Mesendoderm (in vitro differentiated cells): ENCODE measurements at regions not wholly inside any gene's neighbourhood (a gene's known extent, or its start where the extent isn't known, plus 50 kb on each side); places are given as distances from the start of the nearest gene placed in this dataset.

Source experiments
- DNase-seq: peaks from one replicate; pipeline ENCODE4 v3.0.0; 2013
- H2AK5ac ChIP-seq: 2 replicates; pipeline ENCODE4 v1.6.1; 2013; ENCODE audit warnings: low read length, inconsistent platforms
- H2BK120ac ChIP-seq: 2 replicates; pipeline ENCODE4 v1.6.1; 2013; ENCODE audit warnings: low read depth, mild to moderate bottlenecking, low read length, moderate library complexity, mixed read lengths
- H2BK15ac ChIP-seq: replicated peaks from 2 replicates; pipeline ENCODE4 v1.6.1; 2013; ENCODE audit warnings: low read depth, mild to moderate bottlenecking, moderate library complexity
- H2BK5ac ChIP-seq: 2 replicates; pipeline ENCODE4 v1.6.1; 2013; ENCODE audit warnings: low read length, inconsistent platforms
- H3K18ac ChIP-seq: 2 replicates; pipeline ENCODE4 v1.6.1; 2013; ENCODE audit warnings: mild to moderate bottlenecking, low read length, mixed read lengths
- H3K23ac ChIP-seq: one replicate; pipeline ENCODE4 v1.6.1; 2013; ENCODE audit warnings: low read length
- H3K27ac ChIP-seq: 2 replicates; pipeline ENCODE4 v1.5.1; 2013; ENCODE audit warnings: low read depth, mild to moderate bottlenecking, inconsistent platforms, low read length, moderate library complexity
- H3K27me3 ChIP-seq: 2 replicates; pipeline ENCODE4 v1.6.1; 2013; ENCODE audit warnings: low read length, control low read depth, mild to moderate bottlenecking, inconsistent platforms; ENCODE audit not compliant: insufficient read depth, poor library complexity
- H3K36me3 ChIP-seq: 2 replicates; pipeline ENCODE4 v1.6.1; 2013; ENCODE audit warnings: low read length, inconsistent platforms; ENCODE audit not compliant: control insufficient read depth, insufficient read depth
- H3K4ac ChIP-seq: one replicate; pipeline ENCODE4 v1.6.1; 2013; ENCODE audit warnings: low read depth, mild to moderate bottlenecking, low read length, moderate library complexity
- H3K4me1 ChIP-seq: 2 replicates; pipeline ENCODE4 v1.6.1; 2013; ENCODE audit warnings: low read depth, low read length, inconsistent platforms; ENCODE audit not compliant: control insufficient read depth
- H3K4me2 ChIP-seq: 2 replicates; pipeline ENCODE4 v1.6.1; 2013; ENCODE audit warnings: low read length
- H3K4me3 ChIP-seq: 2 replicates; pipeline ENCODE4 v1.5.1; 2013; ENCODE audit warnings: mild to moderate bottlenecking, low read length
- H3K56ac ChIP-seq: one replicate; pipeline ENCODE4 v1.6.1; 2013; ENCODE audit warnings: low read length
- H3K79me1 ChIP-seq: 2 replicates; pipeline ENCODE4 v1.6.1; 2013; ENCODE audit warnings: low read length, inconsistent platforms
- H3K79me2 ChIP-seq: 2 replicates; pipeline ENCODE4 v1.6.1; 2013; ENCODE audit warnings: mild to moderate bottlenecking, low read length; ENCODE audit not compliant: control insufficient read depth, insufficient read depth
- H3K9ac ChIP-seq: 2 replicates; pipeline ENCODE4 v1.6.1; 2013; ENCODE audit warnings: low read length, inconsistent platforms
- H4K5ac ChIP-seq: one replicate; pipeline ENCODE4 v1.6.1; 2013; ENCODE audit warnings: low read length
- H4K8ac ChIP-seq: one replicate; pipeline ENCODE4 v1.6.1; 2013; ENCODE audit warnings: low read depth, mild to moderate bottlenecking, control low read depth, low read length, moderate library complexity
- WGBS: extraction: QIAGEN DNeasy Blood & Tissue Kit; methylation state at CpG from one replicate; pipeline ENCODE4 v1.1.7; 2013; ENCODE audit warnings: low lambda C conversion rate, missing lambda C conversion rate; ENCODE audit not compliant: insufficient coverage; ENCODE audit errors: extremely low coverage; 5-methylcytosine and 5-hydroxymethylcytosine counted together

- no peak overlapping the region for H3K23ac ChIP-seq
- no peaks in the 10 kb centered on the region for H3K36me3 ChIP-seq
- no peak overlapping the region for H3K56ac ChIP-seq
- no peak overlapping the region for H4K5ac ChIP-seq
- no peak overlapping the region for H3K27ac ChIP-seq
- H2AK5ac ChIP-seq: no peak overlapping the region
- no peak overlapping the region for H3K9ac ChIP-seq
- no peaks in the 10 kb centered on the region for H3K4me1 ChIP-seq
- H3K4ac ChIP-seq: no peak overlapping the region
- no peak overlapping the region for H3K4me3 ChIP-seq
- no peak overlapping the region for H2BK5ac ChIP-seq
- WGBS: no CpG with 5 or more reads among the region's 1 CpG
- H4K8ac ChIP-seq: no peak overlapping the region
- H3K79me2 ChIP-seq: no peaks in the 10 kb centered on the region
- DNase-seq: no peak
- H3K79me1 ChIP-seq: no peaks in the 10 kb centered on the region
- H2BK15ac ChIP-seq: no peak overlapping the region
- H2BK120ac ChIP-seq: no peak overlapping the region
- H3K18ac ChIP-seq: no peak overlapping the region
- no peak overlapping the region for H3K4me2 ChIP-seq
- H3K27me3 ChIP-seq: no peaks in the 10 kb centered on the region
Observed at GRCh38 chr13:90413548-90413947, 933.9 kb upstream of the MIR17HG start.

- no peak overlapping the region for H3K9ac ChIP-seq
- no peak overlapping the region for H4K8ac ChIP-seq
- no peak overlapping the region for H2BK15ac ChIP-seq
- DNase-seq: peak; percentile 84
- H3K27me3 ChIP-seq: no peaks in the 10 kb centered on the region
- no peak overlapping the region for H2BK5ac ChIP-seq
- H3K18ac ChIP-seq: no peak overlapping the region
- H3K4me3 ChIP-seq: no peak overlapping the region
- no peak overlapping the region for H3K4me2 ChIP-seq
- H4K5ac ChIP-seq: no peak overlapping the region
- no peaks in the 10 kb centered on the region for H3K79me1 ChIP-seq
- H3K23ac ChIP-seq: no peak overlapping the region
- no peak overlapping the region for H3K56ac ChIP-seq
- H3K4ac ChIP-seq: no peak overlapping the region
- WGBS: no CpG with 5 or more reads among the region's 3 CpGs
- H3K27ac ChIP-seq: no peak overlapping the region
- no peaks in the 10 kb centered on the region for H3K36me3 ChIP-seq
- no peak overlapping the region for H2AK5ac ChIP-seq
- no peaks in the 10 kb centered on the region for H3K4me1 ChIP-seq
- H3K79me2 ChIP-seq: no peaks in the 10 kb centered on the region
- H2BK120ac ChIP-seq: no peak overlapping the region
Observed at GRCh38 chr13:90414691-90415596, 932.5 kb upstream of the MIR17HG start.

- no peak overlapping the region for H2BK15ac ChIP-seq
- H3K18ac ChIP-seq: peak overlapping the region; percentile 83
- H3K4me1 ChIP-seq: no peaks in the 10 kb centered on the region
- no peak overlapping the region for H4K5ac ChIP-seq
- no peak overlapping the region for H4K8ac ChIP-seq
- H2BK120ac ChIP-seq: peak overlapping the region; percentile 90
- H3K56ac ChIP-seq: peak overlapping the region; percentile 44
- WGBS: no CpG with 5 or more reads among the region's 3 CpGs
- no peak overlapping the region for H2AK5ac ChIP-seq
- H3K4ac ChIP-seq: no peak overlapping the region
- peak overlapping the region; percentile 1 for H3K27ac ChIP-seq
- no peak overlapping the region for H2BK5ac ChIP-seq
- no peak overlapping the region for H3K4me2 ChIP-seq
- no peak overlapping the region for H3K23ac ChIP-seq
- H3K4me3 ChIP-seq: no peak overlapping the region
- no peak overlapping the region for H3K9ac ChIP-seq
- no peaks in the 10 kb centered on the region for H3K79me2 ChIP-seq
- no peaks in the 10 kb centered on the region for H3K27me3 ChIP-seq
- DNase-seq: peak; percentile 17
- no peaks in the 10 kb centered on the region for H3K36me3 ChIP-seq
- no peaks in the 10 kb centered on the region for H3K79me1 ChIP-seq
Observed at GRCh38 chr13:90415902-90416301, 931.6 kb upstream of the MIR17HG start.

GRCh38 chr13:90416519-90416918, 931.0 kb upstream of the MIR17HG start:
- WGBS: no CpG with 5 or more reads among the region's 5 CpGs
- no peak overlapping the region for H4K8ac ChIP-seq
- H3K79me1 ChIP-seq: no peaks in the 10 kb centered on the region
- no peak overlapping the region for H3K4me3 ChIP-seq
- no peak overlapping the region for H3K56ac ChIP-seq
- no peaks in the 10 kb centered on the region for H3K27me3 ChIP-seq
- no peak overlapping the region for H2BK120ac ChIP-seq
- no peaks in the 10 kb centered on the region for H3K4me1 ChIP-seq
- peak overlapping the region; percentile 30 for H3K27ac ChIP-seq
- H3K9ac ChIP-seq: no peak overlapping the region
- no peak overlapping the region for H3K18ac ChIP-seq
- no peak overlapping the region for H2BK15ac ChIP-seq
- H2AK5ac ChIP-seq: no peak overlapping the region
- peak; percentile 92 for DNase-seq
- H2BK5ac ChIP-seq: no peak overlapping the region
- no peaks in the 10 kb centered on the region for H3K79me2 ChIP-seq
- H3K4me2 ChIP-seq: no peak overlapping the region
- H3K23ac ChIP-seq: no peak overlapping the region
- no peak overlapping the region for H3K4ac ChIP-seq
- no peaks in the 10 kb centered on the region for H3K36me3 ChIP-seq
- H4K5ac ChIP-seq: no peak overlapping the region

- no peak overlapping the region for H4K8ac ChIP-seq
- no peak overlapping the region for H3K4me3 ChIP-seq
- H2BK5ac ChIP-seq: no peak overlapping the region
- no peak overlapping the region for H2BK120ac ChIP-seq
- peak overlapping the region; percentile 30 for H3K27ac ChIP-seq
- DNase-seq: no peak
- no peak overlapping the region for H4K5ac ChIP-seq
- no peak overlapping the region for H3K56ac ChIP-seq
- H3K27me3 ChIP-seq: no peaks in the 10 kb centered on the region
- H3K79me2 ChIP-seq: no peaks in the 10 kb centered on the region
- H3K23ac ChIP-seq: no peak overlapping the region
- no peak overlapping the region for H3K9ac ChIP-seq
- no peak overlapping the region for H2AK5ac ChIP-seq
- H3K4me2 ChIP-seq: no peak overlapping the region
- no peak overlapping the region for H2BK15ac ChIP-seq
- no peak overlapping the region for H3K18ac ChIP-seq
- H3K36me3 ChIP-seq: no peaks in the 10 kb centered on the region
- no peaks in the 10 kb centered on the region for H3K79me1 ChIP-seq
- WGBS: no CpG with 5 or more reads among the region's 1 CpG
- no peaks in the 10 kb centered on the region for H3K4me1 ChIP-seq
- no peak overlapping the region for H3K4ac ChIP-seq
Observed at GRCh38 chr13:90416938-90417337, 930.5 kb upstream of the MIR17HG start.
